ENCODE measurements at regions not wholly inside any gene's neighbourhood (a gene's known extent, or its start where the extent isn't known, plus 50 kb on each side); places are given as distances from the start of the nearest gene placed in this dataset.

- H3K27me3 ChIP-seq (ENCODE audit: insufficient read depth, low read depth, low read length): no peaks in the 10 kb centered on the region
- no peak overlapping the region for H3K4me3 ChIP-seq (ENCODE audit: low read length)
- H4K20me1 ChIP-seq (ENCODE audit: insufficient read depth): no peaks in the 10 kb centered on the region
- H3K9ac ChIP-seq (ENCODE audit: low read length): no peak overlapping the region
- no peaks in the 10 kb centered on the region for H3F3A ChIP-seq (ENCODE audit: insufficient read depth, low read length, poor library complexity, severe bottlenecking)
- H3K36me3 ChIP-seq (ENCODE audit: insufficient read depth, low read length): no peaks in the 10 kb centered on the region
- no peak overlapping the region for H2AFZ ChIP-seq (ENCODE audit: low read depth, low read length)
- no peaks in the 10 kb centered on the region for H3K9me3 ChIP-seq (ENCODE audit: low read length)
- H3K79me2 ChIP-seq (replicated peaks; ENCODE audit: insufficient read depth, low read length): no peaks in the 10 kb centered on the region
- no peak overlapping the region for H3K4me2 ChIP-seq (ENCODE audit: low read length)
- H3K9me2 ChIP-seq (ENCODE audit: insufficient read depth, low read length): no peaks in the 10 kb centered on the region
- TF ChIP-seq SMC3 (conservative IDR thresholded peaks at IDR 0.05; ENCODE audit: poor library complexity): no peak
- TF ChIP-seq MXI1 (conservative IDR thresholded peaks at IDR 0.05; ENCODE audit: poor library complexity, severe bottlenecking): no peak
- no peak for TF ChIP-seq POLR2AphosphoS5 (IDR thresholded peaks at IDR 0.05)
- no peak for TF ChIP-seq EZH2 (IDR thresholded peaks at IDR 0.05; ENCODE audit: borderline replicate concordance, insufficient read depth, low read length, poor library complexity, severe bottlenecking)
- TF ChIP-seq CTCF (IDR thresholded peaks at IDR 0.05; ENCODE audit: poor library complexity, severe bottlenecking): no peak
- no peak for TF ChIP-seq TAF1 (IDR thresholded peaks at IDR 0.05; ENCODE audit: low read depth)
- no peak for TF ChIP-seq RAD21 (conservative IDR thresholded peaks at IDR 0.05)
- no peak for TF ChIP-seq REST (IDR thresholded peaks at IDR 0.05; ENCODE audit: borderline replicate concordance)
- TF ChIP-seq EP300 (conservative IDR thresholded peaks at IDR 0.05; ENCODE audit: poor library complexity, severe bottlenecking): no peak
- H3K27ac ChIP-seq (ENCODE audit: low read length): no peak overlapping the region
Measured at GRCh38 chr16:60818465-60818864, 1217.8 kb downstream of the CDH8 start.

- no peaks in the 10 kb centered on the region for H3K27me3 ChIP-seq (ENCODE audit: insufficient read depth, low read depth, low read length)
- TF ChIP-seq CTCF (IDR thresholded peaks at IDR 0.05; ENCODE audit: poor library complexity, severe bottlenecking) (no peak), RAD21 (conservative IDR thresholded peaks at IDR 0.05) (no peak), REST (IDR thresholded peaks at IDR 0.05; ENCODE audit: borderline replicate concordance) (no peak), SMC3 (conservative IDR thresholded peaks at IDR 0.05; ENCODE audit: poor library complexity) (no peak), TAF1 (IDR thresholded peaks at IDR 0.05; ENCODE audit: low read depth) (no peak), MXI1 (conservative IDR thresholded peaks at IDR 0.05; ENCODE audit: poor library complexity, severe bottlenecking) (no peak), POLR2AphosphoS5 (IDR thresholded peaks at IDR 0.05) (no peak), EP300 (conservative IDR thresholded peaks at IDR 0.05; ENCODE audit: poor library complexity, severe bottlenecking) (no peak), EZH2 (IDR thresholded peaks at IDR 0.05; ENCODE audit: borderline replicate concordance, insufficient read depth, low read length, poor library complexity, severe bottlenecking) (no peak)
- no peaks in the 10 kb centered on the region for H3K9me2 ChIP-seq (ENCODE audit: insufficient read depth, low read length)
- no peaks in the 10 kb centered on the region for H4K20me1 ChIP-seq (ENCODE audit: insufficient read depth)
- H3K9me3 ChIP-seq (ENCODE audit: low read length): no peaks in the 10 kb centered on the region
- no peaks in the 10 kb centered on the region for H3F3A ChIP-seq (ENCODE audit: insufficient read depth, low read length, poor library complexity, severe bottlenecking)
- no peak overlapping the region for H3K4me3 ChIP-seq (ENCODE audit: low read length)
- H3K9ac ChIP-seq (ENCODE audit: low read length): no peak overlapping the region
- no peak overlapping the region for H3K27ac ChIP-seq (ENCODE audit: low read length)
- H3K36me3 ChIP-seq (ENCODE audit: insufficient read depth, low read length): no peaks in the 10 kb centered on the region
- no peaks in the 10 kb centered on the region for H3K79me2 ChIP-seq (replicated peaks; ENCODE audit: insufficient read depth, low read length)
- H3K4me2 ChIP-seq (ENCODE audit: low read length): no peak overlapping the region
- H2AFZ ChIP-seq (ENCODE audit: low read depth, low read length): no peak overlapping the region
Measured at GRCh38 chr16:60816461-60816860, 1219.8 kb downstream of the CDH8 start.

All from neural cell (in vitro differentiated cells).